Jurkat, Clone E6-1 (cell line): ENCODE measurements at regions not wholly inside any gene's neighbourhood (a gene's known extent, or its start where the extent isn't known, plus 50 kb on each side); places are given as distances from the start of the nearest gene placed in this dataset.
"Not testable (repeated sequence)": the region's sequence is repeated elsewhere in the genome, so short reads cannot be mapped to it uniquely, and the experiment has no call there.

Experiments used
- DNase-seq: peaks from one replicate; pipeline ENCODE4 v3.0.0-alpha.2; 2011; ENCODE audit warnings: low read depth, low spot score
- H3K4me3 ChIP-seq: 2 replicates; pipeline ENCODE4 v1.5.1; 2011; ENCODE audit warnings: mild to moderate bottlenecking, low read length, control low read depth, moderate library complexity

DNA sequence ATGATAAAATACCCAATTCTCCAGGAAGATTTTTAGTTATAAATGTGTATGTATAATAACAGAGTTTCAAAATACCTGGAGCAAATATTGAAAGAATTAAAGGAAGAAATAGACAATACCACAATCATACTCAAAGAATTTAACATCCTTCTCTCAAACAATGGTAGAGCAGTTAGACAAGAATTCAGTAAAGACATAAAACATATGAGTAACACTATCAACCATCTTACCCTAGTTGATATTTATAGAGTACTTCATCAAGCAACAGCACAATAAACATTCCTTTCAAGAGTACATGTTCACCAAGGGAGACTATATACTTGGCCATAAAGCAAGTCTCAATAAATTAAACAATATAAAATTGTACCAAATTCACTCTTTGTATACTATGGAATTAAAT lies 108.4 kb downstream of the DLEU7 start:
- no peak overlapping the region for H3K4me3 ChIP-seq
- DNase-seq, result no peak

DNA sequence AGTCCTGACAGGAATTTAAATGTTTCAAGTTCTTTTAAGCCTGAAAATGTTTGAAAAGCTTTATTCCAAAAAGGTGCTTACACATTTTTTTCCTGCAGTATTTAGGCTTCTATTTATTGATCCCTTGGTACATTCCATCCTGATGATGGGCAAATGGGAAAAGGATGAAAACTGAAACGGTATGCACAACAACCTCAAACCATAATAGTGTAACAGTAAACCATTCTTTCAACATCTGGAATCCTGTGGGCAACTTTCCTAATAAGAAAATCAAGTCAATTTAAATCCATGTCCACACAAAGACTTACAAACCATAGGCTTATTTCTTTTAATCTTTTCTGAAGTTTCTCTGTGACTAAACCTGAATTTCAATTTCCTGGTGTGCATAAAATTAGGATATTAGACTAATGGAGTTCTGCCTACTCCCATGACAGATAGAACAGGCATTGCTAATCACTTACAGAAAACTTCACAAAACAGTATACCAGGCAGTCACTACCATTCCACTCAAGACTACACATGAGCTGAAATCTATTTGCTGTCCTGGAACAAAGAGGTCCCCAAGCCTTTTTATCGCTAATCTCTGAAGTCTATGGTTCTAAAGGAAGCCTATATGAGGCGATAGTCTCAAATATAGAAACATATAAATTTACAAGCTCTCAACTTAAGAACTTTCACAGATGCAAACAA lies 103.3 kb downstream of the DLEU7 start:
- H3K4me3 ChIP-seq, result no peak overlapping the region
- DNase-seq, result no peak

DNA sequence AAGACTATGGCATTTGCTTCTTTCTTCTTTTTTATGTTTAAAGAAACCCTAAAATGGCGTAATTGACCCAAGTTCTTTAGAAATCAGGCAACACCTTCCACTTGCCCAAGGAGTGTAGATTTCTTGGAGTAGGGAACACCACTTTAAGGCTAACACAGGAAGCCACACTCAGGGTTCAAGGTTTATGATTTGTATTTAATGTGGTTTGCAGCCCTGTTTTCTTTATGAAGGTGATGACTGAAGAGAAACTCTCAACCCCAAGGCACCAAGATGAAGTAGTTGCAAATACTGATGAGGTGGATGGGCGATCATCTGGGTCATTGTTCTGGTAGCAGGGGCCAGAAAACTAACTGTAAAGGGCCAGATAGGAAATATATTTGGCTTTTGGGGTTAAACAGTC lies 101.1 kb downstream of the DLEU7 start:
- no peak overlapping the region for H3K4me3 ChIP-seq
- peak; percentile 51 for DNase-seq

DNA sequence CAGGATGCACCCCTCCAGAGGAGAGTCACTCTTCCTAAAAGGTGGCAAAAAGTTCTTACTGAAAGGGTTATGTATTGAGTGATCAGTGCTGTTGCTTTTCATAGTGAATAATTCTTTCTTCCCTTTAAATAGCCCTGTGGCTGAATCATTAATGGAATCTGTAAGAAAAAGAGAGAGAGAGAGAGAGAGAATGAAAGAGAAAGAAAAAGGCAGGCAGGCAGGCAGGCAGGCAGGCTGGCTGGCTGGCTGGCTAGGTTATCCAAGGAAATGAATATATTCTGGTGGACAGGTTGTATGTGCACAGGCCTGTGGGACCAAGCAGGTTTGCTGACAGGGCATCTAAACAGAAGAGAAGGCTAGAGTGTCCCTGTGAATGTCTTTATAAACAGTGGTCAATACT lies 100.5 kb downstream of the DLEU7 start:
- DNase-seq, result no peak
- no peak overlapping the region for H3K4me3 ChIP-seq

DNA sequence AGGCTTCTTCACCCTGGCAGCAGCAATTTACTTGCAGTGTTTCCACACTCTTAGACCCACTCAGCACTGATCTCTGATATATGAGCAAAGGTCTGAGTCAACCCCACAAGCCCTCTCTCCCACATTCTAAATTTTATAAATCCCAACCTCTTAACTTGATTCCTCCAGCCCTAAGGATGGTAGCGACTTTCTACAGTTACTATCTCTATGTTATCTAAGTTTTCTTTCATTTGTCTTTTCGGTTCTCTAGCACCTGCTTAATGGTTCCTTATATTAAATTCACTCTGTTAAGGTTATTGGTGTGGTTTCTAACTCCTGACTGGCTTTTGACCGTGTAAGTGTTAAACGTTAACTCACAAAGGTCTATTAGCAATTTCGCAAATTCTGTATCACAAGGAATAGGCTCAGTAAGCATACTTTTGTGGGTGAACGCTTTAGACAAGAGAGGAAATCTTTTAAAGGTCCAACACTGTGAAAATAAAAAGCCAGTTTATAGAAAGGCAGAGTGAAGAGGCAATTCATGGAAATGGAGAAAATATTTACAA lies 99.3 kb downstream of the DLEU7 start:
- DNase-seq, result no peak
- no peak overlapping the region for H3K4me3 ChIP-seq

DNA sequence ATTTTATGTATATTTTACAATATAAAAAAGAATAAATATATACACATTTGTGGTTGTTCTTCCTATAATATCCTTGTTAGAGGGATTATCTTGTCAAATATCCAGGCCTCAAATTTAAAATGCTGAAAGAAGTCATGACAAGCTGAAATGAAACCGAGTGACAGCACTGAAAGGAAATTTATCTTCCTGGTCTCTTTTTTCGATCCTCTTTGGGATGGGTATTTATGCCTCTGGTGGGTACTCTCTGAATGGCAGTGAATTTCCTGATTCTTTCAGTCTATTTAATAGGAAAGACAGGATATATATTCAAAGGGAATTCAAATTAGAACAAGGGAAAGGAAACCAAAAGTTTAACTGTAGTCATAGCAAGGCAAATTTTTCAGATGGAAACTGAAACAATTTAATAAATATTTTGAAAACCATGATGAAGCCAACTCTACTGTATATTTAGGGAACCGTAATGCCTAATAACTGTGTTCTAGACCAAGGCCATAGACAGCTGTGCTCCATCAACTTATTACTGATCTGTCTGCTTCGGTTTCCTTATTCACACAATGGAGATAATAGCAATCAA lies 97.9 kb downstream of the DLEU7 start:
- H3K4me3 ChIP-seq, result no peak overlapping the region
- DNase-seq, result no peak

DNA sequence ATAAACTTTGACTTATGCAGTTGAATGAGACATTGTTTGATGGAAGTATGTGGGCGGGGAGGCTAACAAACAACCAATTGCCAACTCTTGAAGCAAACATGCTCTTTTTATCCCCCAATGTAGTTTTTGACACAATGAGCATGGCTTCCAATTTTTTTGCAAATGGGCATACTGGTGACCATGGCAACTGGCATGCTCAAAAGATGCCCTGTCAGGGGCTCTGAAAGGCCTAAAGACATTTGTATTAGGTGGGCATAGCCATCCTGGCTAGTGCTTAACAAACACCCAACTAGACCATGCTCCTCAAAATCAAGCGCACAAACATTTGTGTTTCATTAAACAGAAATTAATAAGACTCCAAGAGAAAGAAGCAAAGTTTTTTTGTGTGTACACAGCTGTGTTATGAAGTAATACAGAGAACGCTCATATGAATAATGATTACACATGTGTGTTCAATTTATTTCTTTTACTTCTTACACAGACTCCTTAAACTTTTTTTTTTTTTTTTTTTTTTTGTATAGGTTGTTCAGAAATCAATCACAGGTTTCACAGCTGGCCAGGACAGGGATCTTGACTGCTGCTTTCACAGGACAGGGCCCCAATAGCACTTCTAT lies 95.6 kb downstream of the DLEU7 start:
- DNase-seq, result no peak
- H3K4me3 ChIP-seq, result no peak overlapping the region

DNA sequence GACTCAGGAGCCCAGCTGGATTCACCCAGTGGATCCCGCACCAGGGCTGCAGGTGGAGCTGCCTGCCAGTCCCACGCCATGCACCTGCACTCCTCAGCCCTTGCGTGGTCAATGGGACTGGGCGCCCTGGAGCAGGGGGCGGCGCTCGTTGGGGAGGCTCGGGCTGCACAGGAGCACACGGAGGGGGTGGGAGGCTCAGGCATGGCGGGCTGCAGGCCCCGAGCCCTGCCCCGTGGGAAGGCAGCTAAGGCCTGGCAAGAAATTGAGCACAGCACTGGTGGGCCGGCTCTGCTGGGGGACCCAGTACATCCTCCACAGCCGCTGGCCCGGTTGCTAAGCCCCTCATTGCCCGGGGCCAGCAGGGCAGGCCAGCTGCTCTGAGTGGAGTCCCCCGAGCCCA lies 90.3 kb downstream of the DLEU7 start:
- H3K4me3 ChIP-seq, DNase-seq: not testable (repeated sequence)

DNA sequence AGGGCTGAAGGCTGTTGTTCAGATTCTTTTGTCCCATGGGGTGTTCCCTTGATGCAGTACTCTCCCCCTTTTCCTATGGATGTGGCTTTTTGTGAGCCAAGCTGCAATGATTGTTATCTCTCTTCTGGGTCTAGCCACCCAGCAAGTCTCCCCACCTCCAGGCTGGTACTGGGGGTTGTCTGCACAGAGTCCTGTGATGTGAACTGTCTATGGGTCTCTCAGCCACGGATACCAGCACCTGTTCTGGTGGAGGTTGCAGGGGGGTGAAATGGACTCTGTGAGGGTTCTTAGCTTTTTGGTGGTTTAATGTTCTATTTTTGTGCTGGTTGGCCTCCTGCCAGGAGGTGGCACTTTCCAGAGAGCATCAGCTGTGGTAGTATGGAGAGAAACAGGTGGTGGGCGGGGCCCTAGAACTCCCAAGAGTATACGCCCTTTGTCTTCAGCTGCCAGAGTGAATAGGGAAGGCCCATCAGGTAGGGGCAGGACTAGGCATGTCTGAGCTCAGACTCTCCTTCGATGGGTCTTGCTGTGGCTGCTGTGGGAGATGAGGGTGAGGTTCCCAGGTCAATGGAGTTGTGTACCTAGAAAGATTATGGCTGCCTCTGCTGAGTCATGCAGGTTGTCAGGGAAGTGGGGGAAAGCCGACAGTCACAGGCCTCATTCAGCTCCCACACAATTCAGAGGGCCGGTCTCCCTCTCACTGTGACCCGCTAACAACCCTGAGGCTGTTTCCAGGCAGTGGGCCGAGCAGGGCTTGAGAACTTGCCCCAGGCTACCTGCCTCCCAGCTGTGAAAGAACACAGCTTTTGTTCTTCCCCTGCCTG lies 87.4 kb downstream of the DLEU7 start:
- DNase-seq, result peak; percentile 78
- H3K4me3 ChIP-seq, result peak overlapping the region; percentile 32

DNA sequence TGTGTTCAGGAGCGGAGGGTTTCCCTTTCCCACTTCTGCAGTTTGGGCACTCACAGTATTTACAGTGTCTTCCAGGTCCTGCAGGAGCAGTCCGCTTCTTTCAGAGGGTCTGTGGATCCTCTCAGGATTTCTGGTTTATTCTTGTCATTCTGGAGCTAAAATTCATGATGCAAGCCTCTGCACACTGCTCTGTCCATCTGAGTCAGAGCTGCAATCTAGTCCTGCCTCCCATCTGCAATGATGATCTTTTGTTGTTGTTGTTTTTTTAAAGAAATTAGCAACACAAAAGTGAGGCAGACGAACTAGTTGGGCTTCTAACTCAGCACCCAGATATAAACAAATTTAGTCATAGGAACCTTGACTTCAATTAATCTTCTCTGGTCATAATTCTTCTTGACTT lies 86.5 kb downstream of the DLEU7 start:
- no peak overlapping the region for H3K4me3 ChIP-seq
- DNase-seq, result no peak

DNA sequence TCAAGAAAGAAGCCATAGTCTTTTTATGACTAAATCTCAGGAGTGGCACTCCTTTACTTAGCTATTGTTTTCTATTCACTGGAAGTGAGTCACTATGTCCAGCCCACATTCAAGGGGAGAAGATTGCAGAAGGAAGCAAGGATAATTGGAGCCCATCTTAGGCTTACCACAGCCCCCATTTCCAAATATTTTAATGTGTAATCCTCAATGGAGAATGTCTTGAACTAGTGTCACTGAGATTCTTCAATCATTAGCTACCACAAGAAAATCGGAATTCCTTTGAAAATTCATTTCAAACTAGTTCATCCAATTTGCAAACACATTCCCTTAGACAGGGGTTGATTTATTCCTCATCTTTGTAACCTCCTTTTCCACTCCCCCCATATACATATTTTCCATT lies 84.7 kb downstream of the DLEU7 start:
- H3K4me3 ChIP-seq, result no peak overlapping the region
- no peak for DNase-seq

DNA sequence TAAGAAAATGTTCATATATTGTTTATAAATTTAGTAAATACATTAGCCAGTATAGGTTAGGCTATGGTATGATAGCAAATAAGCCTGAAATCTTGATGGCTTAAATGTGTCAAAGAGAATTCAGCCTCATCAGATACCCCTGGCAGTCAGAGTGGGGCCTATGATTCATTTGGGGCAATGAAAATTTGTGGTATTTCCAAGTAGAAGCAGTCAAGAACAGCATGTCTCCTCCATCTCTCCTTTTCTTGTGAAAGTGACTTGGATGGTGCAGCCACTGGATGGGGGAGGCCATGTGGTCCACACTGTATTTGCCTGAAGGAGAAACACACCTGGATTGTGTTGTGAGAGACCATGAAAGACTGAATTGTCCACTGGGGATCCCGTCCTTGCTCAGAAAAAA lies 82.7 kb downstream of the DLEU7 start:
- DNase-seq, result no peak
- H3K4me3 ChIP-seq, result no peak overlapping the region

DNA sequence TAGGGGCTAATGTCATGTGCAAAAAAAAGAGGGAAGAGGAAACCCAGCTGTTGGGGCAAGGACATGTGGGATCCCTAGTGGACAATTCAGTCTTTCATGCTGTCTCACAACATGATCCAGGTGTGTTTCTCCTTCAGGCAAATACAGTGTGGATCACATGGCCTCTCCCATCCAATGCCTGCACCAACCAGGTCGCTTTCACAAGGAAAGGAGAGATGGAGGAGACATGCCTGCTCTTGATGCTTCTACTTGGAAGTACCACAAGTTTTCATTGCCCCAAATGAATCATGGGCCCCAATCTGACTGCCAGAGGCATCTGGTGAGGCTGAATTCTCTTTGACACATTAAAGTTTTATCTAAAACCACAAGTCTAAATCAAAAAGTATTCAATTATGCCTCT lies 82.1 kb downstream of the DLEU7 start:
- no peak overlapping the region for H3K4me3 ChIP-seq
- no peak for DNase-seq

DNA sequence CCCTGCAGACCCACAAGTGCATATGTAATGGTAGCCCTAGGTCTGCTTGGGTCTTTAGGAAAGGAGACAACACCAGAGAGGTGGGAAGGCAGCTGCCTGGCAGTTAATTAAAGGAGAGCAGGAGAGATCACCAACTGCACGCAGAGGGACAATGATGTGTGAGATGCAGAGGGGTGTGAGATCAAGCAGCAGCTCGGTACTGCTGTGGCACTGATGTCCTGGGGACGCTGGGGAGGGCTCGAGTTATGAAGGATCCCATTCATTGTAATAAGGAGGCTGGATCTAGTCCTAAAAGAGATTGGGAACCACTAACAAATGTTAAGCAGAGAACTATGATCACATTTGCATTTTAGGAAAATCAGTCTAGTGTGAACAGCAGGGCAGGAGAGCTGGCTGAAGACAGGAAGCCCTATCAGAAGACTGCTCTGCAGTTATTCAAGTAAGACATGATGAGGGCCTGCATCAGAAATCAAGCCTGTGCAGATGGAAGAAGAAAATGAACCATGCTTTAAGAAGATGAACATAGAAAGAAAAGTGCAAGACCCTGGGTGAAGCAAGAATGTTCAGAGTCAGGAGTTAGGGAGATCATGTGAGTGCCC lies 80.4 kb downstream of the DLEU7 start:
- no peak overlapping the region for H3K4me3 ChIP-seq
- no peak for DNase-seq

DNA sequence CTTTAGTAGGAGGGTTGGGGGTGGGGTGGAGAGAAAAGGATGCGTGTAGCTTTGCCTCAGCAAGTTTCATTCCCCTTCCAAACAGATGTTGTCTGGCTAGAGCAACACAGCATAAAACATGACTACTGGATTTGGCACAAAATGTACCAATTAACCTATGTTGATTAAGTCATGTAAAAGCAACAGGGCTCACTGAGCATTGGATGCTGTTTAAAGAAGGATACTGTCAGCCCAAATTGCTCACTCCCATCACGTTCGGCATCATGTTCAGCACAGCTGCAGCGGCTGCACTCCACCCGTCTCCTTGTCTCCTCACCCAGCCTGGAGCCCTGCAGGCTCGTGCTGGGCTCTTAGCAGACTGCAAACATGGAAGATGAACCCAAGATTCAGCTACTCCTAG lies 77.5 kb downstream of the DLEU7 start:
- DNase-seq, result no peak
- no peak overlapping the region for H3K4me3 ChIP-seq

DNA sequence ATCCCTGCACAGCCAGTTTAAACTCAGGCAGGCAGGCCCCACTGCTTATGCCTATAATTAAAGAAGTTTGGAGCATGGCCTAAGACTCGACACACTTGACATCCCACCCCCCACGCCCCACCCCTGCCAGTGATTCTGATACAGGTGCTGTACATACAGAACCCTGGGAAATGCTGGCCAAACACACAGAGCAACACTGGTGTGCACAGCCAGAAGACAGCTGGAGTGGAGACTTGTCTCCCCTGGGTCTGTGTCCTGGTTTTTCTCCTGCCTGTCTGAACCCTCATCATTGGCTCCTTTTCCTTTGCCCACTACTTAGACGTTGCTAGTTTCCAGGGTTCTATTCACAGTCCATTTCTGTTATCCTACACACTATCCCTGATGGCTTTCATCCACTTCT lies 76.8 kb downstream of the DLEU7 start:
- H3K4me3 ChIP-seq, result no peak overlapping the region

DNA sequence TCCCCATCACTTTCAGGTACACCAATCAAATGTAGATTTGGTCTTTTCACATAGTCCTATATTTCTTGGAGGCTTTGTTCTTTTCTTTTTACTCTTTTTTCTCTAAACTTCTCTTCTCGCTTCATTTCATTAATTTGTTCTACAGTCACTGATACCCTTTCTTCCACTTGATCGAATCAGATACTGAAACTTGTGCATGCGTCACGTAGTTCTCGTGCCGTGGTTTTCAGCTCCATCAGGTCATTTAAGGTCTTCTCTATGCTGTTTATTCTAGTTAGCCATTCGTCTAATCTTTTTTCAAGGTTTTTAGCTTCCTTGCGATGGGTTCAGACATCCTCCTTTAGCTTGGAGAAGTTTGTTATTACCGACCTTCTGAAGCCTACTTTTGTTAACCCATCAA lies 70.6 kb downstream of the DLEU7 start:
- not testable (repeated sequence) for H3K4me3 ChIP-seq, DNase-seq

More for the DNA sequence above, 76.8 kb downstream of the DLEU7 start:
- DNase-seq, result no peak
